ENCODE measurements at regions not wholly inside any gene's neighbourhood (a gene's known extent, or its start where the extent isn't known, plus 50 kb on each side); places are given as distances from the start of the nearest gene placed in this dataset.
"Not testable (repeated sequence)": the region's sequence is repeated elsewhere in the genome, so short reads cannot be mapped to it uniquely, and the experiment has no call there.

- Mint-ChIP-seq H3K9me3 (peaks cover 6% of the 10 kb centered on the region), H3K27ac (no peak overlapping the region), H3K4me1 (no peaks in the 10 kb centered on the region), H3K36me3 (no peaks in the 10 kb centered on the region), H3K4me3 (no peak overlapping the region), H3K27me3 (no peaks in the 10 kb centered on the region)
- ATAC-seq (ENCODE audit: low read depth) (no peak), DNase-seq (ENCODE audit: low spot score in 2 of 2) (no peak)
Observed at GRCh38 chrX:121546317-121546716, 498.9 kb downstream of the GLUD2 start.

- Mint-ChIP-seq H3K4me1 (peaks cover 4% of the 10 kb centered on the region), H3K4me3 (no peak overlapping the region), H3K27ac (peak overlapping the region; percentile 8), H3K9me3 (no peaks in the 10 kb centered on the region), H3K36me3 (no peaks in the 10 kb centered on the region), H3K27me3 (no peaks in the 10 kb centered on the region)
- no peak for DNase-seq (ENCODE audit: low spot score in 2 of 2)
- ATAC-seq (ENCODE audit: low read depth), result no peak
Observed at GRCh38 chrX:121558886-121559285, 511.5 kb downstream of the GLUD2 start.

- no peak for ATAC-seq (ENCODE audit: low read depth)
- H3K27ac Mint-ChIP-seq, result no peak overlapping the region
- H3K36me3 Mint-ChIP-seq, result no peaks in the 10 kb centered on the region
- H3K9me3 Mint-ChIP-seq, result no peaks in the 10 kb centered on the region
- H3K4me1 Mint-ChIP-seq, result peaks cover 4% of the 10 kb centered on the region
- no peak overlapping the region for H3K4me3 Mint-ChIP-seq
- DNase-seq (ENCODE audit: low spot score in 2 of 2), result no peak
- no peaks in the 10 kb centered on the region for H3K27me3 Mint-ChIP-seq
Observed at GRCh38 chrX:121562616-121563015, 515.2 kb downstream of the GLUD2 start.

GRCh38 chrX:121569609-121570008 is 522.2 kb downstream of the GLUD2 start:
- no peak for DNase-seq (ENCODE audit: low spot score in 2 of 2)
- H3K4me1 Mint-ChIP-seq, result peaks cover 4% of the 10 kb centered on the region
- H3K27me3 Mint-ChIP-seq, result no peaks in the 10 kb centered on the region
- peaks cover 3% of the 10 kb centered on the region for H3K9me3 Mint-ChIP-seq
- no peak overlapping the region for H3K27ac Mint-ChIP-seq
- no peaks in the 10 kb centered on the region for H3K36me3 Mint-ChIP-seq
- ATAC-seq (ENCODE audit: low read depth), result peak; percentile 31
- H3K4me3 Mint-ChIP-seq, result no peak overlapping the region

GRCh38 chrX:121570072-121570841 is 522.8 kb downstream of the GLUD2 start:
- Mint-ChIP-seq H3K4me3 (no peak overlapping the region), H3K27me3 (no peaks in the 10 kb centered on the region), H3K9me3 (peaks cover 3% of the 10 kb centered on the region), H3K4me1 (peaks cover 4% of the 10 kb centered on the region), H3K36me3 (no peaks in the 10 kb centered on the region), H3K27ac (no peak overlapping the region)
- no peak for DNase-seq (ENCODE audit: low spot score in 2 of 2)
- ATAC-seq (ENCODE audit: low read depth), result no peak

GRCh38 chrX:121571333-121571732 is 523.9 kb downstream of the GLUD2 start:
- DNase-seq (ENCODE audit: low spot score in 2 of 2) (no peak), ATAC-seq (ENCODE audit: low read depth) (no peak)
- Mint-ChIP-seq H3K4me1 (peaks cover 4% of the 10 kb centered on the region), H3K27ac (no peak overlapping the region), H3K27me3 (no peaks in the 10 kb centered on the region), H3K9me3 (peaks cover 3% of the 10 kb centered on the region), H3K4me3 (no peak overlapping the region), H3K36me3 (no peaks in the 10 kb centered on the region)

- H3K36me3 Mint-ChIP-seq; ATAC-seq (ENCODE audit: low read depth); DNase-seq (ENCODE audit: low spot score in 2 of 2); H3K27me3 Mint-ChIP-seq; H3K27ac Mint-ChIP-seq; H3K4me3 Mint-ChIP-seq; H3K9me3 Mint-ChIP-seq; H3K4me1 Mint-ChIP-seq: not testable (repeated sequence)
Observed at GRCh38 chrX:121574384-121574783, 527.0 kb downstream of the GLUD2 start.

GRCh38 chrX:121579016-121579760 is 531.8 kb downstream of the GLUD2 start:
- DNase-seq (ENCODE audit: low spot score in 2 of 2) (no peak), ATAC-seq (ENCODE audit: low read depth) (no peak)
- no peak overlapping the region for H3K27ac Mint-ChIP-seq
- H3K4me1 Mint-ChIP-seq, result no peaks in the 10 kb centered on the region
- H3K4me3 Mint-ChIP-seq, result no peak overlapping the region
- no peaks in the 10 kb centered on the region for H3K9me3 Mint-ChIP-seq
- H3K27me3 Mint-ChIP-seq, result no peaks in the 10 kb centered on the region
- H3K36me3 Mint-ChIP-seq, result no peaks in the 10 kb centered on the region

- no peaks in the 10 kb centered on the region for H3K9me3 Mint-ChIP-seq
- no peaks in the 10 kb centered on the region for H3K4me1 Mint-ChIP-seq
- ATAC-seq (ENCODE audit: low read depth) (no peak), DNase-seq (ENCODE audit: low spot score in 2 of 2) (no peak)
- H3K27me3 Mint-ChIP-seq, result no peaks in the 10 kb centered on the region
- H3K4me3 Mint-ChIP-seq, result no peak overlapping the region
- H3K36me3 Mint-ChIP-seq, result no peaks in the 10 kb centered on the region
- H3K27ac Mint-ChIP-seq, result no peak overlapping the region
Observed at GRCh38 chrX:121581885-121582284, 534.5 kb downstream of the GLUD2 start.

- H3K9me3 Mint-ChIP-seq, result peaks cover 1% of the 10 kb centered on the region
- H3K27me3 Mint-ChIP-seq, result no peaks in the 10 kb centered on the region
- no peak overlapping the region for H3K4me3 Mint-ChIP-seq
- DNase-seq (ENCODE audit: low spot score in 2 of 2) (no peak), ATAC-seq (ENCODE audit: low read depth) (no peak)
- H3K4me1 Mint-ChIP-seq, result peaks cover 2% of the 10 kb centered on the region
- no peaks in the 10 kb centered on the region for H3K36me3 Mint-ChIP-seq
- no peak overlapping the region for H3K27ac Mint-ChIP-seq
Observed at GRCh38 chrX:121585626-121586025, 538.2 kb downstream of the GLUD2 start.

- ATAC-seq (ENCODE audit: low read depth), result no peak
- Mint-ChIP-seq H3K27ac (no peak overlapping the region), H3K27me3 (peaks cover 2% of the 10 kb centered on the region), H3K36me3 (no peaks in the 10 kb centered on the region), H3K4me3 (no peak overlapping the region), H3K9me3 (peaks cover 1% of the 10 kb centered on the region), H3K4me1 (peaks cover 2% of the 10 kb centered on the region)
- DNase-seq (ENCODE audit: low spot score in 2 of 2), result no peak
Observed at GRCh38 chrX:121592884-121593283, 545.5 kb downstream of the GLUD2 start.

- DNase-seq (ENCODE audit: low spot score in 2 of 2) (no peak), ATAC-seq (ENCODE audit: low read depth) (no peak)
- Mint-ChIP-seq H3K27ac (no peak overlapping the region), H3K36me3 (no peaks in the 10 kb centered on the region), H3K4me1 (no peaks in the 10 kb centered on the region), H3K27me3 (no peaks in the 10 kb centered on the region), H3K4me3 (no peak overlapping the region), H3K9me3 (no peaks in the 10 kb centered on the region)
Observed at GRCh38 chrX:121598356-121598755, 550.9 kb downstream of the GLUD2 start.

- DNase-seq (ENCODE audit: low spot score in 2 of 2), result no peak
- Mint-ChIP-seq H3K9me3 (no peaks in the 10 kb centered on the region), H3K27ac (no peak overlapping the region), H3K36me3 (no peaks in the 10 kb centered on the region), H3K4me3 (no peak overlapping the region), H3K27me3 (no peaks in the 10 kb centered on the region), H3K4me1 (no peaks in the 10 kb centered on the region)
- no peak for ATAC-seq (ENCODE audit: low read depth)
Observed at GRCh38 chrX:121635141-121635540, 587.7 kb downstream of the GLUD2 start.

GRCh38 chrX:121639781-121640180 is 592.4 kb downstream of the GLUD2 start:
- H3K9me3 Mint-ChIP-seq, result no peaks in the 10 kb centered on the region
- no peak overlapping the region for H3K4me3 Mint-ChIP-seq
- no peaks in the 10 kb centered on the region for H3K4me1 Mint-ChIP-seq
- no peaks in the 10 kb centered on the region for H3K36me3 Mint-ChIP-seq
- no peak overlapping the region for H3K27ac Mint-ChIP-seq
- ATAC-seq (ENCODE audit: low read depth) (no peak), DNase-seq (ENCODE audit: low spot score in 2 of 2) (no peak)
- no peaks in the 10 kb centered on the region for H3K27me3 Mint-ChIP-seq

- H3K4me1 Mint-ChIP-seq, result no peaks in the 10 kb centered on the region
- no peak overlapping the region for H3K27ac Mint-ChIP-seq
- ATAC-seq (ENCODE audit: low read depth) (no peak), DNase-seq (ENCODE audit: low spot score in 2 of 2) (no peak)
- no peaks in the 10 kb centered on the region for H3K9me3 Mint-ChIP-seq
- H3K36me3 Mint-ChIP-seq, result no peaks in the 10 kb centered on the region
- no peak overlapping the region for H3K4me3 Mint-ChIP-seq
- no peaks in the 10 kb centered on the region for H3K27me3 Mint-ChIP-seq
Observed at GRCh38 chrX:121641560-121641959, 594.1 kb downstream of the GLUD2 start.
